ENCODE measurements at regions not wholly inside any gene's neighbourhood (a gene's known extent, or its start where the extent isn't known, plus 50 kb on each side); places are given as distances from the start of the nearest gene placed in this dataset.
A peak's percentile ranks its signal among the peaks of the same experiment; 100 is the strongest.
"Not testable (repeated sequence)": the region's sequence is repeated elsewhere in the genome, so short reads cannot be mapped to it uniquely, and the experiment has no call there.

DNA sequence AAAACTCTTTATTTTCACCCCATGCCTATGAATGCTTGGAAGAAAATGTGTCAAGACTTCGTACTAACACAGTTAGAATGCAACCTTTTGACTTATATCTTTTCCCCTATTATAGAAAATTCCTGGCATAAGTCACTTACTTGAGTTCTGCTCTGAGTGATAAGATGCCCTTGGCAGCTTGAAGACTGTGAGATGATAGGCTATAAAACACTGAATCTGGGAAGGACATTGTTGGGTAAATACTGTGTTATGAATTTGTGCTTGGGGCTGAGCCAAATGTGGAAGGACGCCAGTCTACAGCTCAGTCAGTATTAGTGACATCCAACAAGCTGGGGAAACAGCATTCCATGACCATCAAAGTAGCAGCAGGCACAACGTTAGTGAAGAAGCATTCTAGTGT is 368.0 kb upstream of the SGCG start:
- Histone ChIP-seq H3K9me3 (ENCODE audit: severe bottlenecking) (no peaks in the 10 kb centered on the region), H3K27ac (ENCODE audit: poor library complexity, severe bottlenecking) (no peak overlapping the region), H3K36me3 (ENCODE audit: low read depth) (no peaks in the 10 kb centered on the region), H3K4me1 (ENCODE audit: insufficient read depth, poor library complexity, severe bottlenecking) (no peaks in the 10 kb centered on the region), H3K27me3 (ENCODE audit: insufficient read depth, poor library complexity, severe bottlenecking) (peaks cover 3% of the 10 kb centered on the region), H3K4me3 (ENCODE audit: severe bottlenecking) (no peak overlapping the region)
- DNase-seq (ENCODE audit: low spot score) (no peak), ATAC-seq (ENCODE audit: low read depth) (no peak)
- TF ChIP-seq, protein P1, sequence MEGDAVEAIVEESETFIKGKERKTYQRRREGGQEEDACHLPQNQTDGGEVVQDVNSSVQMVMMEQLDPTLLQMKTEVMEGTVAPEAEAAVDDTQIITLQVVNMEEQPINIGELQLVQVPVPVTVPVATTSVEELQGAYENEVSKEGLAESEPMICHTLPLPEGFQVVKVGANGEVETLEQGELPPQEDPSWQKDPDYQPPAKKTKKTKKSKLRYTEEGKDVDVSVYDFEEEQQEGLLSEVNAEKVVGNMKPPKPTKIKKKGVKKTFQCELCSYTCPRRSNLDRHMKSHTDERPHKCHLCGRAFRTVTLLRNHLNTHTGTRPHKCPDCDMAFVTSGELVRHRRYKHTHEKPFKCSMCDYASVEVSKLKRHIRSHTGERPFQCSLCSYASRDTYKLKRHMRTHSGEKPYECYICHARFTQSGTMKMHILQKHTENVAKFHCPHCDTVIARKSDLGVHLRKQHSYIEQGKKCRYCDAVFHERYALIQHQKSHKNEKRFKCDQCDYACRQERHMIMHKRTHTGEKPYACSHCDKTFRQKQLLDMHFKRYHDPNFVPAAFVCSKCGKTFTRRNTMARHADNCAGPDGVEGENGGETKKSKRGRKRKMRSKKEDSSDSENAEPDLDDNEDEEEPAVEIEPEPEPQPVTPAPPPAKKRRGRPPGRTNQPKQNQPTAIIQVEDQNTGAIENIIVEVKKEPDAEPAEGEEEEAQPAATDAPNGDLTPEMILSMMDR (IDR thresholded peaks at IDR 0.05; ENCODE audit: poor library complexity, severe bottlenecking), result no peak

DNA sequence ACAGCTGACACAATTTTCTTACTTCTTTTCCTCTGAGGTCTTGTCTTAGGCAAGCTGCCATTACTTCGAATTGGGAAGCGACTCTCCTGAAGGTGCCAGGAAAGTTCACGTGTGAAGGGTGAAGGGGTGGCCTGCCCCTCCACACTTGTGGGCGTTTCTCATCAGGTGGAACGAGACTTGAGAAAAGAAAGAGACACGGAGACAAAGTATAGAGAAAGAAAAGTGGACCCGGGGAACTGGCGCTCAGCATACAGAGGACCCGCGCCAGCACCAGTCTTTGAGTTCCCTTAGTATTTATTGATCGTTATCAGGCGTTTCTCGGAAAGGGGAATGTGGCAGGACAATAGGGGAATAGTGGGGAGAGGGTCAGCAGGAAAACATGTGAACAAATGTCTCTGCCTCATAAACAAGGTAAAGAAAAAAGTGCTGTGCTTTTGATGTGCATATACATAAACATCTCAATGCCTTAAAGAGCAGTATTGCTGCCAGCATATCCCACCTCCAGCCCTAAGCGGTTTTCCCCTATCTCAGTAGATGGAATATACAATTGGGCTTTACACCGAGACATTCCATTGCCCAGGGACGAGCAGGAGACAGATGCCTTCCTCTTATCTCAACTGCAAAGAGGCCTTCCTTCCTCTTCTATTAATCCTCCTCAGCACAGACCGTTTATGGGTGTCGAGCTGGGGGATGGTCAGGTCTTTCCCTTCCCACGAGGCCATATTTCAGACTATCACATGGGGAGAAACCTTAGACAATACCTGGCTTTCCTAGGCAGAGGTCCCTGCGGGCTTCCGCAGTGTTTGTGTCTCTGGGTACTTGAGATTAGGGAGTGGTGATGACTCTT is 367.0 kb upstream of the SGCG start:
- H3K4me3 ChIP-seq (ENCODE audit: severe bottlenecking); H3K27me3 ChIP-seq (ENCODE audit: insufficient read depth, poor library complexity, severe bottlenecking); ATAC-seq (ENCODE audit: low read depth); DNase-seq (ENCODE audit: low spot score); H3K36me3 ChIP-seq (ENCODE audit: low read depth); H3K4me1 ChIP-seq (ENCODE audit: insufficient read depth, poor library complexity, severe bottlenecking); H3K9me3 ChIP-seq (ENCODE audit: severe bottlenecking); H3K27ac ChIP-seq (ENCODE audit: poor library complexity, severe bottlenecking): not testable (repeated sequence)

DNA sequence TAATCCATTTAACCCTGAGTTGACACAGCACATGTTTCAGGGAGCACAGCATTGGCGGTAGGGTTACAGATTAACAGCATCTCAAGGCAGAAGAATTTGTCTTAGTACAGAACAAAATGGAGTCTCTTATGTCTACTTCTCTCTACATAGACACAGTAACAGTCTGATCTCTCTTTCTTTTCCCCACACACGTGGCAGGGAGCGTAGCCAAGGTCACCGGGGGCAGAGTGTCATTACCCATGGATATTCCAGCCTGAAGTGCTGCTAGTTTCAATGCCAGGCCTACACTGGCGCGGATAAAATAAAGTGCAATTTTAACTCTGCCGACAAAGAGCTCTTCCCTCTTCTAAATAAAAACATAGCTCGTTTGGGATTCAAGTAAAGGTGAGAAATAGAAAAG is 366.3 kb upstream of the SGCG start:
- not testable (repeated sequence) for ATAC-seq (ENCODE audit: low read depth); DNase-seq (ENCODE audit: low spot score); H3K4me3 ChIP-seq (ENCODE audit: severe bottlenecking); H3K27me3 ChIP-seq (ENCODE audit: insufficient read depth, poor library complexity, severe bottlenecking); H3K9me3 ChIP-seq (ENCODE audit: severe bottlenecking); H3K36me3 ChIP-seq (ENCODE audit: low read depth); H3K27ac ChIP-seq (ENCODE audit: poor library complexity, severe bottlenecking); H3K4me1 ChIP-seq (ENCODE audit: insufficient read depth, poor library complexity, severe bottlenecking)

DNA sequence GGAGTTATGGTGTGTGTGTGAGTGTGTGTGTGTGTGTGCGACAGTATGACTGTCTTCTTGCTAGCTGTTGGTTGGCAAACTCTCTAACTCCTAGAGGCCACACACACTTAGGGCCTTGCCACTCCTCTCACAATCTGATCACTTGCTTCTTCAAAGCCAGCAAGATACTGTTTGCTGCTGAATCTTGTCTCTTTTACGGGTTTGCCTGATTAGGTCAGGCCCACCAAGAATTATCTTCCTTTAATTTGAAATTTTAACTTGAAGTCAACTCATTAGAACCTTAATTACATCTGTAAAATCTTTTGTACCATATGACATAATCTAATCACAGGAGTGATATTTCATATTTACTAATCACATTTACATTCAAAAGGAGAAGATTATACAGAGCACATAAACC is 359.2 kb upstream of the SGCG start:
- no peak for ATAC-seq (ENCODE audit: low read depth)

GRCh38 chr13:22825186-22825585 is 355.6 kb upstream of the SGCG start:
- H3K27ac ChIP-seq (ENCODE audit: poor library complexity, severe bottlenecking), result no peak overlapping the region
- TF ChIP-seq, protein P1 (IDR thresholded peaks at IDR 0.05; ENCODE audit: poor library complexity, severe bottlenecking), result no peak

More for the DNA sequence above, 359.2 kb upstream of the SGCG start:
- H3K9me3 ChIP-seq (ENCODE audit: severe bottlenecking), result no peaks in the 10 kb centered on the region
- no peaks in the 10 kb centered on the region for H3K27me3 ChIP-seq (ENCODE audit: insufficient read depth, poor library complexity, severe bottlenecking)
- TF ChIP-seq, protein P1 (IDR thresholded peaks at IDR 0.05; ENCODE audit: poor library complexity, severe bottlenecking), result no peak
- H3K27ac ChIP-seq (ENCODE audit: poor library complexity, severe bottlenecking), result no peak overlapping the region
- H3K36me3 ChIP-seq (ENCODE audit: low read depth), result no peaks in the 10 kb centered on the region
- H3K4me1 ChIP-seq (ENCODE audit: insufficient read depth, poor library complexity, severe bottlenecking), result no peaks in the 10 kb centered on the region
- no peak for DNase-seq (ENCODE audit: low spot score)
- H3K4me3 ChIP-seq (ENCODE audit: severe bottlenecking), result no peak overlapping the region

DNA sequence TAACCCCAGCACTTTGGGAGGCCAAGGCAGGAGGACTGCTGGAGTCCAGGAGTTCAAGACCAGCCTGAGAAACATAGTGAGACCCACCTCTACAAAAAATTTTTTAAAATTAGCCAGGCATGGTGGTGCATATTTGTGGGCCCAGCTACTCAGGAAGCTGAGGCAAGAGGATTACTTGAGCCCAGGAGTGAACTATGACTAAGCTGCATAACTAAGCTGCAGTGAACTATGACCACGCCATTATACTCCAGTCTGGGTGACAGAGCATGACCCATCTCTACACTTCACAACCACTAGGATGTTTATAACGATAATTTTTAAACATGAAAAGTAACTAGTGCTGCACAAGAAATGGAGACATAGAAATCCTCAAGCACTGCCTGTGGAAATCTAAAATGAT is 352.7 kb upstream of the SGCG start:
- TF ChIP-seq, protein P1 (IDR thresholded peaks at IDR 0.05; ENCODE audit: poor library complexity, severe bottlenecking), result no peak
- H3K27me3 ChIP-seq (ENCODE audit: insufficient read depth, poor library complexity, severe bottlenecking), result no peaks in the 10 kb centered on the region
- DNase-seq (ENCODE audit: low spot score) (no peak), ATAC-seq (ENCODE audit: low read depth) (peak; percentile 73)
- no peaks in the 10 kb centered on the region for H3K9me3 ChIP-seq (ENCODE audit: severe bottlenecking)
- no peak overlapping the region for H3K4me3 ChIP-seq (ENCODE audit: severe bottlenecking)
- no peaks in the 10 kb centered on the region for H3K36me3 ChIP-seq (ENCODE audit: low read depth)
- no peak overlapping the region for H3K27ac ChIP-seq (ENCODE audit: poor library complexity, severe bottlenecking)
- no peaks in the 10 kb centered on the region for H3K4me1 ChIP-seq (ENCODE audit: insufficient read depth, poor library complexity, severe bottlenecking)

More at GRCh38 chr13:22825186-22825585, 355.6 kb upstream of the SGCG start:
- H3K4me3 ChIP-seq (ENCODE audit: severe bottlenecking), result no peak overlapping the region
- H3K36me3 ChIP-seq (ENCODE audit: low read depth), result no peaks in the 10 kb centered on the region
- no peaks in the 10 kb centered on the region for H3K4me1 ChIP-seq (ENCODE audit: insufficient read depth, poor library complexity, severe bottlenecking)
- no peaks in the 10 kb centered on the region for H3K27me3 ChIP-seq (ENCODE audit: insufficient read depth, poor library complexity, severe bottlenecking)
- ATAC-seq (ENCODE audit: low read depth) (no peak), DNase-seq (ENCODE audit: low spot score) (no peak)
- H3K9me3 ChIP-seq (ENCODE audit: severe bottlenecking), result no peaks in the 10 kb centered on the region
